ENCODE measurements at regions not wholly inside any gene's neighbourhood (a gene's known extent, or its start where the extent isn't known, plus 50 kb on each side); places are given as distances from the start of the nearest gene placed in this dataset.

DNA sequence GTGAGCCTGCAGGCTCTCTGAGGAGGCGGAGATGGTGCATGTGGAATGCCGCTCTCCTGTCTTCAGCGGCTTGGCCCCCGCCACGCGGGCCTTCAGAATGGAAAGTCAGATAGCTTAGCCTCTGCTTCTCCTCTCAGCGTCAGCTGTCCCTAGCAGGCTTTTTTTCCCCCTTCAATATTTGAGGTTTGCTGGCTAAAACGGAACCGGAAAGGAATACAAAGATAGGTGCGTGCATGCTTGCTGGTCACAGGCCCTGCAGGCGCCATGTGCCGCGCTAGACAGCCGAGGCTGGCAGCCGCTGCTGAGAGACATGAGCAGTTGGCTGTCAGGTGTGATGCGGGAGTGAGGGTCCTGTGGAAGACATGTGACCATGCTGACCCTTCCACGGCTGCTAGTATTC, 161.2 kb upstream of the COBL start:
- DNase-seq (ENCODE audit: extremely low read depth in 1 of 2, low read depth in 1 of 2) = no peak

DNA sequence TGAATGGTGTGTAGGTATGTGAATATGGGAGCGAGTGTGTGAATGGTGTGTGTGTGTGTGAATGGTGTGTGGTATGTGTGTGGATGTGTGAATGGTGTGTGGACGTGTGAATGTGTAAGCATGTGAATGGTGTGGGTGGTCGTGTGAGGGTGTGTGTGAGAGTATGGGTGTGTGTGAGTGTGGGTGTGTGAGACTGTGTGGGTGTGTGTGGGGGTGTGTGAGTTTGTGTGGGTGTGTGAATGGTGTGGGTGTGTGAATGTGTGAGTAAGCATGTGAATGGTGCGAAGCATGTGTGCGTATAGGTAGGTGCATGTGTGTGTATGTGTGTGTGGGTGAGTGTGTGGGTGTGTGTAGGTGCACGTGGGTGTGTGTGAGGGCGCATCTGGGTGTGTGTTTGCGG, 160.7 kb upstream of the COBL start:
- DNase-seq (ENCODE audit: extremely low read depth in 1 of 2, low read depth in 1 of 2) = no peak

DNA sequence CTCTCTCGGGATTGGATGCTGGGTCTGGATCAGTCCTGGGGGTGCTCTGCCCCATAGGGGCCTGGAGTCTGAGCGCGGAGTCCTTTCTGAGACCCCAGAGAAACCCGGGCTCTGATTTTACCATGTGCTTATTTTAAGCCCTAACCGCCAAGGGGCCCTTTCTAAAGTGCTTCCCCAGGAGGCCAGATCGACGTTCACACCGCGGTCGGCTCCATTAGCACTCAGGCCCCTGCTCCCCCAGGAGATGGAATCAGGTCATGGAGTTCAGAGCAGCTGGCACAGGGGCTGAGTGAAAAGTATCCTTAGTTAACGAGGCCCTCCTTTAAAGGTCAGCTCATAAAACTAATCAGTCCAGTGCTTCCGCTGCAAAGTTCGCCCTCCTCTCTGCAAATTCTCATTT, 159.4 kb upstream of the COBL start:
- DNase-seq (ENCODE audit: extremely low read depth in 1 of 2, low read depth in 1 of 2) = no peak

DNA sequence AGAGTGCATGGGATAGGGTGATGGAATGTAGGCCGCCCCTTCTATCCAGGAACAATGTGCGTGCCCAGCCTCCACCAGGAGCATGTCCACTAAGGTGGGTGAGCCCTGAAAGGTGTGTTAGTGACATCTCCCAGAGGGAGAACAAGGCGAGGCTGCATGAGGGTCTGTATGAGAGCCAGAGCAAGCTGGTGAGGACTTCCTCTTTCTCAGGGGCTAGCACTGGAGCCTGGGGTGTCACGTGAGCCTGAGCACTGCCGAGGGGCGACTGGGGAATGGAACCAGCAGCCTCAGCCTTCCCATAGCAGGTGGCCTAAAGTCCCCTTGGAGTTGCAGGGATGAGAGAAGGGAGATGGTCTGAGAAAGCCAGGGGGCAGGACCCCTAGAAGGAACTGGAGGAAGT, 156.3 kb upstream of the COBL start:
- no peak for DNase-seq (ENCODE audit: extremely low read depth in 1 of 2, low read depth in 1 of 2)

DNA sequence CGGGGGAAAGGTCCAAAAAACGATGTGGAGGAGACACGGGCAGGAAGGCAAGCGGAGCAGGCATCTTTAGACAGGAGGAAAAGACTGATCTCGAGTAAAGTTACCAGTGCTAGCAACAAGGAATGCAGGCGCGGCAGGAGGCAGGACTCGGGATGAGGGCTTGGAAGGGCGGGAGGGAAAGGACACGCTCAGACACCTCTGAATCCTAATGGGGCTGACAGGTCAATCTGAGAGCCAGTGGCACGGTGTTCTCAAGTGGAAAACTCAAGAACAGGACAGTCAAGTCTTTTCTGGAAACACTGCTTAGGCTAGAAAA, 155.3 kb upstream of the COBL start:
- no peak for DNase-seq (ENCODE audit: extremely low read depth in 1 of 2, low read depth in 1 of 2)

DNA sequence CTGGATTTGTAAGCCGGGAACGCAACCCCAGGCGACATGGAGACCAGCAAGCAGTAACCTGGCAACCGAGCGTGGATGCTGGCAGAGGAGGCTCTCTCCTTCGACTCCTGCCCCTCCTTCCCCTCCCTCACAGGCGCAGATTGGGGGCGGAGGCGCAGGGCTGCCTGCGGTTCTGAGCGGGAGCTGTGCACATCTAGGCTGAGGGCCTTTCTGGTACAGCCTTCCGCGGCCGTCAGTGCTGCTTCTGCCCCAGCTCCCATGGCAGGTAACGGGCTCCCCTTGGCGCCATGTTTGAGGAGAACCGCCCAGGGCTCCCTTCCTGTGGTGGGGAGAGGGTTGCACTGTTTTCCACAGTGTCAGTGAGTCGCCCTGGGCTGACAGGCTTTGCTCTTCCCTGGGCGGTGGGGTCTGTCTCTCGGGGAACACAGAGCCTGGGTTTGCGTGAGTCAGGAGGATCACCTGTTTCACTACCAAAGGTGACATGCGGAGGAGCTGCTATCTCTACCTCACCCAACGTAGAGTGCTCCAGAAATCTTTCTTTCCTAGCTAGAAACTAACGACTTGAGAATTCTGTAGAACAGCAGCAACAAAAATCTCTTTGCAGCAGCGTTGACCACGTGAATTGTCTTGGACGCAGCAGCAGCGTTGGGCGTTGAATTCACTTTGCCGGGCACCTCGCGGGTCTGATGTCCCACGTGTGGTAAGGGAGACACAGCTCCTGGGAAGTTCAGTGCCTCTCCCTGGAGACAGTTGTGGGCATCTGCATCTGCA, 154.8 kb upstream of the COBL start:
- DNase-seq (ENCODE audit: extremely low read depth in 1 of 2, low read depth in 1 of 2) = no peak

DNA sequence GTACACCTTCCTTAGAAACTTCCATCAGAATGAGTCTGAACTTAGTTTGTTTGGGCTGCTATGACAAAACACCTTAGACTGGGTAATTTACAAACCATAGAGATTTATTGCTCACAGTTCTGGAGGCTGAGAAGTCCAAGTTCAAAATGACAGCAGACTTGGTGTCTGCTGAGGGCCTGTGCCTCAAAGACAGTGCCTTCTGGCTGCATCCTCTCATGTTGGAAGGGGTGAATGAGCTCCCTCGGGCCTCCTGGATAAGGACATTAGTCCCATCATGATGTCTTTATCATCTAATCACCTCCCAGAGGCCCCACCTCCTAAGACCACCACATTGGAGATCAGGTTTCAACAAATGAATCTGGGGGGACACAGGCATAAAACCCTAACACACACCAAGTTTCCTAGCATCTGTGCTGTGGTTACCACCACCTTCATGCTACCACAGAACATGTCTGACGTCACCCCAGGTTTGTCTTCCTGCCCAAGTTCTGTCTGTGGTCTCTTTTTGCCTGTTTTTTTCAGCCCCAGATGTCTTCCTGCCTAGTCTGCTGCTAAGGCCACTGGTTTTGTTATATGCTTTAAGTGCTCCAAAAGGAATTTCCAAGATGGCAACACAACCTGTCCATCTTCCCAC, 150.9 kb upstream of the COBL start:
- no peak for DNase-seq (ENCODE audit: extremely low read depth in 1 of 2, low read depth in 1 of 2)

DNA sequence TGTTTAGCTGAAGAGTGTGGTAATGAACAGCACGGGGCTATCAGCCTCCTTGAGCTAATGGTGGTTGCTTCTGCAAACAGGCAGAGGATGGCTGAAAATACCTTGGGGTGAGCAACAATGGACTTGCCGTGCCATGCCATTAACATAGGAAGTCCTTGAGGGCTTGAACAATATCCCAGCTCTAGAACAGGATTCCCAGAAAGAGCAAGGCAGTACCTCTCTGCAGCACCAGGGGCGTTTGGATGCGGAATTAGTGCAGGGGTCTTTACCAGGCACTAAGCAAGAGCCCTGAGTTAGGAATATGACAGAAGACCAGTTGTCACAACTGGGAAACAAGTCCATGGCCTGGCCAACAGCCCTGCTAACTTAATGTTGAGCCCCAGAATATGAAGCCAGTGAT, 143.2 kb upstream of the COBL start:
- no peak for DNase-seq (ENCODE audit: extremely low read depth in 1 of 2, low read depth in 1 of 2)

DNA sequence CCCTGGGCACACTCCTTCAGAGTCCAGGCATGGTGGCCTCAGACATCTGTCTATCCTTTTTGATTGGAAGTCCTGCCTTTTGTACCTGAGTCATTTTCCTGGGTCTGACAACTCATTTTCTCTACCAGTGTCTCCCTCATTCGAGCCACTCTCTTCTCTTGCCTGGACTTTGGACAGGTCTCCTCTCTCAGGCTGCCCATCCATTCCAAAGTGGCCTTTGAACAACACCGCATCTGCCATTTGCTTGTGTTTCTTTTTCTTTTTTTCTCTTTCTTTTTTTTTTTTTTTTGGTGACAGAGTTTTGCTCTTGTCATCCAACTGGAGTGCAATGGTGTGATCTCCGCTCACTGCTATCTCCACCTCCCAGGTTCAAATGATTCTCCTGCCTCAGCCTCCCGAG, 142.1 kb upstream of the COBL start:
- DNase-seq (ENCODE audit: extremely low read depth in 1 of 2, low read depth in 1 of 2) = no peak

DNA sequence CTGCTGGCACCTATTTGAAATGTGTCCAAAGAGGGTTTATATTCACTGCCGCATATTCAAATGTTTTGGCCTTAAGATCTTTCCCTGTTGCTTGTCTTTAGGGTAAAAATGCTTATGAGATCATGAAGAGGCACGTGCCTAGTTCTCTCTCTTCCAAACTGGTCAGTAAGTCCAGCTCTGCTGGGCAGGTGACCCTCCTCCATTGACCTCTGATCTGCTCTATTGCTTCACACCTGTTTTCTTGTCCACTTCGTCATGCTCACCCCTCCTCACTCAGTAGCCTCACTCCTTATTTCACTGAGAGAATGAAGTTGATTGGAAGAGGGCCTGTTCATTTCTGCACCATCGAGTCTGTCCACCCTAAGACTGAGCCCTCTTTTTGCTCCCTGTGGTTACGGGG, 140.5 kb upstream of the COBL start:
- DNase-seq (ENCODE audit: extremely low read depth in 1 of 2, low read depth in 1 of 2) = no peak

DNA sequence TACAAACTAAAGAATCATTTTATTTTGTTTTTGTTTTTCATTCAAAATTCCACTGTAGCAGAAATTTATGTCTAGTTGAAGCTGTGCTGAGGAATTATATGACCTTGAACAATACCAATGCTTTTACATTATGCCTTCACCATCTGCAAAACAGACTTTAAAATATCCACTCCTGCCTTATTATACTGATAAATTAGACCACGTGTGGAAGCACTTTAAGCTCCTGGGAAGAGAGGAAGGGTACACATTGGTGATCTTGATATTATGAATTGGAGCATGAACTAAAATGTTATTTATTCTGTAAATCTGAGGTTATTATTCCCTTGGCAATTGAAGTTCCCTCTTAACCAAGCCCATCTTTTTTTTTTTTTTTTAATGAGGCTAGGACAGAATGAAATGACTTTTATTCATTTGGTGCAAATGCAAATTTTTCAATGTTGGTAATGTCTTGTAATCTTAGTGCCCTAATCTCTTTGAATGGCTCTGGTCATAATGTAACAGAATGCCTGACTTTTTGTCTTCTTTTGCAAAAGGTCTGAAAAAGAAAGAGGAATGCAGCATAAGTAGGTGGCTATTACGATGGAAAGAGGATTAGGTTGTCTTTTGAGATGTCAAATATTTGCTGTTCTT, 139.9 kb upstream of the COBL start:
- DNase-seq (ENCODE audit: extremely low read depth in 1 of 2, low read depth in 1 of 2) = no peak

DNA sequence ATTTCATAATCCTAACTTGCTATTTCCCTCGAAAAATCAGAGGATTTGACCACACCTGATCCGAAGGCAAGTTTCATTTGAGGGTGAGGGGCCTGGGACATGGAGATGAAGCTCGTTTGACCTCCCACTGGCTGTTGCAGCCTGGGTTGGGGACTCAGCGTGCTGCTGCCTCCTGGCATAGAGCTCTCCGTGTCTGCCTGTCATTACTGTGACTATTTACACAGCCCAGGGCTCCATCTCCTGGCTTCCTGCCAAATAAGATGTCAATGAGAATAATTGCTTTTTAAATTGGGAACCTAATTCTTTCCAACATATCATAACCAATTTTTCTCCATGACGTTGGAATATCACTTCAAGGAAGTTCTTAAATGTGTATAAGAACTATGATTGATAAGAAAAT, 139.3 kb upstream of the COBL start:
- no peak for DNase-seq (ENCODE audit: extremely low read depth in 1 of 2, low read depth in 1 of 2)

DNA sequence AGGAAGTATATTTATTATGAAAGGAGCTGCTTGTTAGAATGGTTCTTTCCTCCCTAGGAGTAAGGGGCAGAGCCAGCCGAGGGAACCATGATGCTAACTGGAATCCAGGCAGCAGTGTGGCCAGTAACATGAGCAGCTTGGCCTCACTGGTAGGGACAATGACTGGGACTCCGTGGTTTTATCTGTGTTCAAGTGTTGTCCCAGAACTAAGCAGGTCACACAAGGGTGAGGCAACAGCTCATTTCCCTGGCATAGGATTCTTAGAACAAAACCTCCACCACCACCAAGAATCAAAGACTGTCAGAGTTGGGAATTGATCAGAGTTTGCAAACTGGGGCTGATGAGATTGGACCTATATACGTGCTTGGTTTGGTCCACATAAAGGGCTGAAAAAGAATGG, 138.9 kb upstream of the COBL start:
- no peak for DNase-seq (ENCODE audit: extremely low read depth in 1 of 2, low read depth in 1 of 2)

DNA sequence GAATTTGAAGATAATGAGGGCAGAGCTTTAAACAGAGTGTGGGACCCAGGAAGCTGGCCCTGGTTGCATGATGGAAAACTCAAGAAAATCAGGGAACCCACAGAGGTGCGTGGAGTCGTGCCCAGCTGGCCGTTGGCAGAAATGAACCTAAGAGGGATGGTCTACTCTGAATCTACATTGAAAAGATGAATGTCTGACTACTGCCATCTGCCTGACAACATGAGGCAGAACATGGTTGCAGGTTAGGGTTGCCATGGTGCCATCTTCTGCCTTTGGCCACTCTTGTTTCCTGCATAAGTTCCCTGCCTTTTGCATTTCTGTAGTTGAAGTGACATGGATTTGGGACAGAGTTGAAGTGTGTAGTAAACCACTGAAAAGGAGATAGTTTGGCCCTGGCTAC, 138.5 kb upstream of the COBL start:
- DNase-seq (ENCODE audit: extremely low read depth in 1 of 2, low read depth in 1 of 2) = no peak

DNA sequence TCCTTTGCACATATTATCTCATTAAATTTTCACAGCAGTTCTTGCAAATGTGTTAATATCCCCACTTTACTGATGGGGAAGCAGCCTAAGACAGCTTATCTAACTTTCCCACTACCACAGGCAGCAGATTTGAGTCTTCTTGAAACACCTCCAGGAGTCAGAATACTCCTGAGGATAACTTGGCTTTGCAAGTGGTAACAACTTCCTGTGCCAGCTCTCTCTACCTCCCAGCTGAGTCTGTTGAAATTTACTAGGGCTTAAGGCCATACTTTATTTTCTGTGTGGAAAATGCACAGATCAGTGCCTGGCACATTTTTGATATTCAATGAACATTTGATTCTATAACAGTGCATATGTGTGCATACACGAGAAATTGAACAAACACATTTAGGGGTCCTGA, 136.1 kb upstream of the COBL start:
- DNase-seq (ENCODE audit: extremely low read depth in 1 of 2, low read depth in 1 of 2) = no peak

DNA sequence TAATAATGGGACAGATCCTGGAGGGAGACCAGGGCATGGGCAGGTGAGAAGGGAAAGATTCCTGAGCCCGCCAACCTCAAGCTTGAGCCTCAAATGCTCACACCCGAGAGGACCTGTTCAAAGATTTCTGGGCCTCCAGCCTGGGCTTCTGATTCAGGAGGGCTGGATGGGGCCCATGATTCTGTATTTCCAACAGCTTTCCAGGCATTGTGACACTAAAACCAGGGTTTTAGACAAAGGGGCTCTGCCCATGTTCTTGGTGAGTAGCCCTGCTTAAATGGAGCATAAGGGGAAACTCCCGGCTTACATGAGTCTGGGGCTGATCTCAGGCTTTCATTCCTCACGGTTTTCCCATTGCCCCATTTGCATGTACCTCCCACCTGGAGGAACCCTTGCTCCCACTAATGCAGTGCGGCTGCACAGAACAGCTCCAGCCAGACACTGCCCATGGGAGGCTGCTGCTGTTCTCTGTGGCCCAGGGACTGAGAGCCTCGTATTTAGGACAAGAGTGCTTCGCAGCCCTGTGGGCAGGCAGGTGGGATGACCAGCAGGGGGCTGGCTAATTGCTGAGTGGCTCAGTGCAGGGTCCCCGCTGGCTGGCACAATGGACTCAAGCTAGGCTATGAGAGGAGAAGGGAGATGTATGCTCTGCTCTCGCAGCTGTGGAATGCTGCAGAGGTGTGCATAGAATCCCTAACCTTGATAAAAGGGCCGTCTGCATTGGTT, 135.3 kb upstream of the COBL start:
- DNase-seq (ENCODE audit: extremely low read depth in 1 of 2, low read depth in 1 of 2) = no peak

DNA sequence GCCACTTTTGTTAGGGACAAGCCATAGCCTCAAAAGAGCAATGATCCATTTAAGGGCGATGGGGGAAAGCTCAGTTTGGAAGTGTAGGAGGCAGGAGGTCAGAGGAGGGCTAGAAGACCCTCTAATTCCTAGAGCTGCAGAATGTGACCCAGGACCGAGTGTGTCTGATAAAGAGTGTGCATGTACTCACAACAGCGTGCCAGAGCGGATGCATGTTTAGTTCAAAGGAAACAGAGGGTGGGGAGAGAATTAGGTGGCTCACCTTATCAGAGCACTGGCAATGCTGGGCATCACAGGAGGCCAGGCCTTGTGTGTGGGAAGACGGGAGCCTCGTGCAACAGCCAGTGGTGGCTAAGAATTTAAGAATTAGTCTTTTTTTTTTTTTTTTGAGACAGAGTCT, 133.9 kb upstream of the COBL start:
- no peak for DNase-seq (ENCODE audit: extremely low read depth in 1 of 2, low read depth in 1 of 2)

DNA sequence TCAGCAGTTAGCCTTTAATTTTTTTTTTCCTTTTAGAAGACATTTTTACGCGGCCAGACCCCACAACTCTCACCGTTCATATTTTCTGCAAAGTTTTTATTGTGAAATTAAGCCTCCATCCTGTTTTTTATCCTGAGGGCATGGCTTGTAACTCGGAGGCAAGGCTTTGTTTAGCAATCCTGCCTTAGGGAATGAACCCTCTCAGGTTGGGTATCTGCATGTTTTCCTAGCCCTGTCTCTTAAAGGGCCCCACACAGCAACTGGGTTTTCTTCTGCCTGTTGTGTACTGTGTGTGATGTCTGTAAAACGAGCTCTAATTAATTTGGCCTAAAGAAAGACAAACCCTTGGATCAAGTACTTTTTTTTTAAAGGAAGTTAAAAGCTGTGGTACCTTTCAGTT, 130.2 kb upstream of the COBL start:
- DNase-seq (ENCODE audit: extremely low read depth in 1 of 2, low read depth in 1 of 2) = no peak

DNA sequence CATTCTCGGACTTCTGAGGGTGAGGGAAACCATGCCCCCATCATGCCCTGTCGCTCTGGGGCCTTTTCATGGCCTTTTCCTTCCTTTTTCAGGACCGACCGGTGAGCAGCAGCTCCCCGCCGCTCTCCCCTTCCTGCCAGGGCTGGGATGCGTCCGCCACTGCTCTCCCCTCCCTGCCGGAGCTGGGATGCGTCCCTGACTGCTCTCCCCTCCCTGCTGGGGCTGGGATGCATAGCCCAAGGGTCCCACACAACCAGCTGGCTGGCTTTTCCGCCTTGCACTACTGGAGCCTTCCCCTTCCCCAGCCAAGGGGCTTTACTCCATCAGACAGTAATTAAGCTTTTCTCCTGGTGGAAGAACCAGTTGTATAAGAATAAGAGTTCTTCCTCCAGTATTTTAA, 129.7 kb upstream of the COBL start:
- no peak for DNase-seq (ENCODE audit: extremely low read depth in 1 of 2, low read depth in 1 of 2)

DNA sequence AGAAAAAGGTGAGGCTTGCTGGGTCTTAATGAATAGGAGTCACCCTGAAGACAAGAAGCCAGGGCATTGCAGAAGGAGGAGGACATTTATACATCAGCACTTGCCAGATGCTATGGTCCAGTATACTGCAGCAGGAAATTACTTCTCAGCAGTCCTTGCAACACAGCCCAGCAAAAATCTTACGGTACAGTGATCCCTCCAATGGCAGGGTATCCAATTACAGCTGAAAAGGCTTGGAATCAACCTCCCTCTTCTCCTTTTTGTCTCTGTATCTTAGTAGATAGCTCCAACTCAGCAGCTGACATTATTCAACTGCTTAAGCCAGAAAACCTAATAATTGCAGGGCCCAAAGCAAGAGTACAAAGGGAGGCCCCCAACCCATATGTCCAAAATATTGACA, 128.3 kb upstream of the COBL start:
- DNase-seq (ENCODE audit: extremely low read depth in 1 of 2, low read depth in 1 of 2) = no peak

DNA sequence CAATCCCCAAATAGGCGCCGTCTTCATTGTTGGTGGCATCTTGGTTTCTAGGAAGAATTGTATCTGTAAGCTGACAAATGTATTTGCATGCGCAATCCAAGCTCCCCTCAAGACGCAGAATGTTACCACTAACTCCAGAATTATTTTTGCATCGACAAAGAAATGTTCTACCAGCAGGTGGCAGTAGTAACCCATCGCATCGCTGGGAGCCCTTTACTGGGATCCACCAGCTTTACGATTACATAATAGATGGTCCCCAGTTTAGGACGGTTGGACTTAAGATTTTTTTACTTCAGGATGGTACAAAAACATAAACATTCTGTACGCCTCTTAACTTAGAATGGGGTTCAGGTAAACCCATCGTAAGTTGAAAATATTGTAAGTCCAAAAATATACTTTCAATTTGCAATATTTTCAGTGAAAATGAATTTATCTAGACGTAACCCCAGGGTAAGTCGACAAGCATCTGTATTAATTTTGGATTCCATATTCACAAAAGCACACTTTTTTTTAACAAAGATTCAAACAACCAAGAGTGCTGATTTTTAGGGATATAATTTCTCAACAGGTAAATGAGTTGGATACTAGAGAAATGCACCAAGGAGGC, 114.0 kb upstream of the COBL start:
- DNase-seq (ENCODE audit: extremely low read depth in 1 of 2, low read depth in 1 of 2) = peak in 1 of 2 donors; percentile 7
